Sigmoid colon (tissue), 4 donors: ENCODE measurements at regions not wholly inside any gene's neighbourhood (a gene's known extent, or its start where the extent isn't known, plus 50 kb on each side); places are given as distances from the start of the nearest gene placed in this dataset.

Experiments used
- CTCF ChIP-seq, 4 experiments: fragments of 450-650 bp in 3 of 4; fragments of 200-600 bp in 1 of 4; IDR thresholded peaks; one replicate each; pipeline ENCODE4 v1.5.1; 2016 to 2019; ENCODE audit warnings: antibody characterized with exemption in 4 of 4, mild to moderate bottlenecking in 3 of 4, moderate library complexity in 2 of 4
- EP300 ChIP-seq, 4 donors: sonication (generic); formaldehyde crosslinking; IDR thresholded peaks; one replicate each; pipeline ENCODE4 v1.6.1; 2017; ENCODE audit warnings: antibody characterized with exemption in 4 of 4
- POLR2A ChIP-seq, 2 donors: fragments of 450-650 bp; IDR thresholded peaks; one replicate each; pipeline ENCODE4 v1.6.1; 2016; ENCODE audit warnings: antibody characterized with exemption in 2 of 2, mild to moderate bottlenecking in 2 of 2, moderate library complexity in 2 of 2
- POLR2AphosphoS5 ChIP-seq, 4 donors: sonication (generic); formaldehyde crosslinking; IDR thresholded peaks; one replicate each; pipeline ENCODE4 v1.6.1; 2017; ENCODE audit warnings: antibody characterized with exemption in 4 of 4

GRCh38 chr10:121683816-121684215 lies 85.6 kb upstream of the FGFR2 start:
- TF ChIP-seq CTCF (IDR thresholded peaks at IDR 0.05) (no peak), POLR2AphosphoS5 (IDR thresholded peaks at IDR 0.05) (no peak), POLR2A (IDR thresholded peaks at IDR 0.05) (no peak), EP300 (IDR thresholded peaks at IDR 0.05) (no peak)
